ENCODE measurements at regions not wholly inside any gene's neighbourhood (a gene's known extent, or its start where the extent isn't known, plus 50 kb on each side); places are given as distances from the start of the nearest gene placed in this dataset.

GRCh38 chr1:25090707-25091422 lies 141.4 kb downstream of the SYF2 start:
- TF ChIP-seq CTCF (conservative IDR thresholded peaks at IDR 0.05) (no peak), EZH2 (IDR thresholded peaks at IDR 0.05; ENCODE audit: low read depth) (no peak)

Data from PC-9 (cell line).